Endothelial cell of umbilical vein (primary cell): ENCODE measurements at regions not wholly inside any gene's neighbourhood (a gene's known extent, or its start where the extent isn't known, plus 50 kb on each side); places are given as distances from the start of the nearest gene placed in this dataset.

Experiments used
- BruUV-seq: library from RNA; stranded (reverse); fragments of 400-500 nt; replicated peaks from 2 replicates; lab custom pipeline; 2021; lab: Mats Ljungman, UMichigan
- CTCF ChIA-PET: fragments of 300-600, 350-600 bp; sonication (Branson Sonifier 250); formaldehyde crosslinking; loops from one replicate; lab custom pipeline; 2021; ENCODE audit warnings: antibody characterized with exemption, inconsistent platforms; lab: Charles Lee
- POLR2A ChIA-PET: fragments of 300-600, 350-600 bp; sonication (Branson Sonifier 250); formaldehyde crosslinking; loops from one replicate; lab custom pipeline; 2021; ENCODE audit warnings: antibody characterized with exemption, inconsistent platforms; lab: Charles Lee
- DNase-seq: peaks from one replicate; pipeline ENCODE4 v3.0.0-alpha.2; 2011; ENCODE audit warnings: low read depth, low spot score
- FAIRE-seq: peaks from 2 replicates; lab custom pipeline; 2011; peaks lifted over from hg19 to GRCh38; lab: Jason Lieb, UNC
- H2AFZ ChIP-seq: 2 replicates; pipeline ENCODE4 v1.6.0; 2012; ENCODE audit warnings: low read depth, low read length, control low read depth, inconsistent platforms
- H3K27ac ChIP-seq: 2 replicates; pipeline ENCODE4 v1.5.1; 2011; ENCODE audit warnings: low read depth, mild to moderate bottlenecking, control low read depth, low read length, moderate library complexity; ENCODE audit not compliant: insufficient read depth
- H3K27me3 ChIP-seq, 2 experiments: 2 replicates each; pipeline versions ENCODE4 v1.6.0 to v1.6.1; 2011; ENCODE audit warnings: low read length in 2 of 2, mixed read lengths in 1 of 2; ENCODE audit not compliant: control insufficient read depth in 2 of 2, insufficient read depth in 2 of 2
- H3K36me3 ChIP-seq, 2 experiments: 2 replicates in 1 of 2; 3 replicates in 1 of 2; pipeline ENCODE4 v1.5.1; 2011; ENCODE audit warnings: low read length in 2 of 2, mild to moderate bottlenecking in 1 of 2, moderate library complexity in 1 of 2; ENCODE audit not compliant: control insufficient read depth in 2 of 2, insufficient read depth in 2 of 2; ENCODE audit errors: extremely low read depth in 1 of 2
- H3K4me1 ChIP-seq: 3 replicates; pipeline ENCODE4 v1.5.1; 2011; ENCODE audit warnings: mild to moderate bottlenecking, low read length; ENCODE audit not compliant: control insufficient read depth, insufficient read depth; ENCODE audit errors: extremely low read depth
- H3K4me2 ChIP-seq: 2 replicates; pipeline ENCODE4 v1.6.1; 2011; ENCODE audit warnings: low read length, control low read depth, mixed read lengths; ENCODE audit not compliant: insufficient read depth
- H3K4me3 ChIP-seq, 3 experiments: fragments of 200-600 bp in 1 of 3; sonication (generic), shearing (Covaris generic) in 1 of 3; replicated peaks in 1 of 3; 2 replicates each; pipeline ENCODE4 v1.5.1; 2011 to 2016; ENCODE audit warnings: control low read depth in 3 of 3, low read length in 3 of 3, mild to moderate bottlenecking in 2 of 3, inconsistent platforms in 1 of 3, low read depth in 1 of 3, moderate library complexity in 1 of 3; ENCODE audit not compliant: insufficient read depth in 1 of 3
- H3K79me2 ChIP-seq: 2 replicates; pipeline ENCODE4 v1.6.0; 2012; ENCODE audit warnings: low read length, inconsistent platforms; ENCODE audit not compliant: control insufficient read depth, insufficient read depth
- H3K9ac ChIP-seq: replicated peaks from 2 replicates; pipeline ENCODE3; 2011; ENCODE audit warnings: low read length, control low read depth; ENCODE audit not compliant: insufficient read depth; ENCODE audit errors: extremely low read depth
- H3K9me1 ChIP-seq: replicated peaks from 3 replicates; pipeline ENCODE4 v1.6.0; 2011; ENCODE audit warnings: mild to moderate bottlenecking, low read length; ENCODE audit not compliant: control insufficient read depth, insufficient read depth; ENCODE audit errors: extremely low read depth
- H3K9me3 ChIP-seq: replicated peaks from 2 replicates; pipeline ENCODE4 v1.5.1; 2012; ENCODE audit warnings: low read length, inconsistent platforms; ENCODE audit not compliant: control insufficient read depth, insufficient read depth
- H4K20me1 ChIP-seq: replicated peaks from 2 replicates; pipeline ENCODE3; 2011; ENCODE audit warnings: mild to moderate bottlenecking, low read length; ENCODE audit not compliant: control insufficient read depth, insufficient read depth; ENCODE audit errors: extremely low read depth
- CTCF ChIP-seq, 2 donors: IDR thresholded peaks; 1 replicate in 1 of 2; 2 replicates in 1 of 2; pipeline ENCODE4 v1.5.1; 2011; ENCODE audit warnings: low read length in 2 of 2, mild to moderate bottlenecking in 2 of 2, moderate library complexity in 2 of 2, control low read depth in 1 of 2, inconsistent platforms in 1 of 2, low read depth in 1 of 2; ENCODE audit not compliant: insufficient read depth in 1 of 2; ENCODE audit errors: extremely low read depth in 1 of 2
- EZH2 ChIP-seq: IDR thresholded peaks from 2 replicates; pipeline ENCODE4 v1.6.1; 2012; ENCODE audit warnings: borderline replicate concordance, low read depth, mild to moderate bottlenecking, moderate library complexity, low read length, inconsistent platforms; ENCODE audit not compliant: severe bottlenecking
- FOS ChIP-seq: IDR thresholded peaks from 2 replicates; pipeline ENCODE4 v1.6.1; 2011; ENCODE audit warnings: mild to moderate bottlenecking, low read length, moderate library complexity, borderline replicate concordance; ENCODE audit not compliant: insufficient read depth
- GATA2 ChIP-seq: IDR thresholded peaks from 2 replicates; pipeline ENCODE4 v1.7.0; 2011; ENCODE audit warnings: low read depth, mild to moderate bottlenecking, moderate library complexity, mixed read lengths, low read length; ENCODE audit not compliant: insufficient read length, insufficient read depth
- JUN ChIP-seq: IDR thresholded peaks from 2 replicates; pipeline ENCODE4 v1.6.1; 2011; ENCODE audit warnings: borderline replicate concordance, low read depth; ENCODE audit not compliant: insufficient read length, insufficient read depth
- MAX ChIP-seq: IDR thresholded peaks from 2 replicates; pipeline ENCODE4 v1.6.1; 2011; ENCODE audit not compliant: insufficient read depth, insufficient read length
- MYC ChIP-seq: IDR thresholded peaks from one replicate; pipeline ENCODE4 v1.6.1; 2011; ENCODE audit warnings: mild to moderate bottlenecking, low read depth, low read length
- POLR2A ChIP-seq: IDR thresholded peaks from 2 replicates; pipeline ENCODE4 v1.6.1; 2012; ENCODE audit warnings: low read depth, mild to moderate bottlenecking, control low read depth, low read length
- POLR2AphosphoS5 ChIP-seq: IDR thresholded peaks from 2 replicates; pipeline ENCODE4 v1.6.1; 2012; ENCODE audit warnings: low read depth, mild to moderate bottlenecking, control low read depth, low read length, moderate library complexity; ENCODE audit not compliant: insufficient read depth
- dilution Hi-C: fragments of 300-500 bp; cut with MboI; formaldehyde crosslinking; loops from one replicate; pipeline ENCODE4 v1.15.0; 2019; ENCODE audit warnings: low sequenced_read_pairs; ENCODE audit not compliant: extremely low pct_ligation_motif_present
- intact Hi-C: fragments of 100-400 bp; cut with micrococcal nuclease; formaldehyde crosslinking; loops from one replicate; pipeline ENCODE4 v1.10.0; 2022

GRCh38 chr15:70280781-70281180 is 183.1 kb upstream of the TLE3 start:
- Histone ChIP-seq H3K9me3 (no peaks in the 10 kb centered on the region), H3K4me1 (no peaks in the 10 kb centered on the region), H3K36me3 (no peaks in the 10 kb centered on the region), H3K27ac (no peak overlapping the region), H4K20me1 (no peaks in the 10 kb centered on the region), H3K27me3 (no peaks in the 10 kb centered on the region), H3K4me3 (no peak overlapping the region), H3K4me2 (no peak overlapping the region), H2AFZ (no peak overlapping the region), H3K9ac (no peak overlapping the region), H3K9me1 (no peaks in the 10 kb centered on the region), H3K79me2 (no peaks in the 10 kb centered on the region)
- ChIA-PET CTCF (no interaction called here), POLR2A (no interaction called here)
- FAIRE-seq = no peak
- no TSS peak for BruUV-seq
- no peak for TF ChIP-seq EZH2
- TF ChIP-seq POLR2A = no peak
- no peak for TF ChIP-seq CTCF (IDR thresholded peaks at IDR 0.05; ENCODE audit: extremely low read depth in 1 of 2, insufficient read depth in 1 of 2, low read depth in 1 of 2, low read length in 2 of 2)
- TF ChIP-seq MAX = no peak
- TF ChIP-seq MYC = no peak
- no peak for TF ChIP-seq FOS
- TF ChIP-seq GATA2 = no peak
- TF ChIP-seq JUN = no peak
- no peak for TF ChIP-seq POLR2AphosphoS5
- intact Hi-C loops (no loop called here), dilution Hi-C loops (no loop called here)
- no peak for DNase-seq
